Fibroblast of skin of abdomen (primary cell): ENCODE measurements at regions not wholly inside any gene's neighbourhood (a gene's known extent, or its start where the extent isn't known, plus 50 kb on each side); places are given as distances from the start of the nearest gene placed in this dataset.
A peak's percentile ranks its signal among the peaks of the same experiment; 100 is the strongest.

Experiments
- DNase-seq: peaks from one replicate; pipeline ENCODE4 v3.0.0-alpha.2; 2013

- DNase-seq: no peak
These were observed 777.2 kb upstream of the ADAMTS5 start for GRCh38 chr21:27743971-27744564.

- no peak for DNase-seq
These were observed 774.8 kb upstream of the ADAMTS5 start for GRCh38 chr21:27741736-27742135.

- DNase-seq: no peak
These were observed 773.2 kb upstream of the ADAMTS5 start for GRCh38 chr21:27740084-27740483.

GRCh38 chr21:27739187-27739586, 772.3 kb upstream of the ADAMTS5 start:
- no peak for DNase-seq

- DNase-seq: no peak
These were observed 768.8 kb upstream of the ADAMTS5 start for GRCh38 chr21:27735699-27736098.

GRCh38 chr21:27734146-27734545, 767.3 kb upstream of the ADAMTS5 start:
- DNase-seq: peak; percentile 75

GRCh38 chr21:27725916-27726315, 759.0 kb upstream of the ADAMTS5 start:
- DNase-seq: no peak

- no peak for DNase-seq
These were observed 755.2 kb upstream of the ADAMTS5 start for GRCh38 chr21:27722095-27722494.

GRCh38 chr21:27721675-27722074, 754.8 kb upstream of the ADAMTS5 start:
- DNase-seq: no peak

- no peak for DNase-seq
These were observed 752.3 kb upstream of the ADAMTS5 start for GRCh38 chr21:27719226-27719625.

GRCh38 chr21:27715131-27715530, 748.2 kb upstream of the ADAMTS5 start:
- DNase-seq: no peak

GRCh38 chr21:27713154-27714109, 746.5 kb upstream of the ADAMTS5 start:
- no peak for DNase-seq

- DNase-seq: no peak
These were observed 737.8 kb upstream of the ADAMTS5 start for GRCh38 chr21:27704567-27705166.

- DNase-seq: peak; percentile 76
These were observed 736.9 kb upstream of the ADAMTS5 start for GRCh38 chr21:27703791-27704190.

- DNase-seq: peak; percentile 84
These were observed 734.2 kb upstream of the ADAMTS5 start for GRCh38 chr21:27700974-27701614.

GRCh38 chr21:27695246-27695645, 728.4 kb upstream of the ADAMTS5 start:
- DNase-seq: no peak

- DNase-seq: no peak
These were observed 727.8 kb upstream of the ADAMTS5 start for GRCh38 chr21:27694667-27695066.

- peak; percentile 76 for DNase-seq
These were observed 726.5 kb upstream of the ADAMTS5 start for GRCh38 chr21:27693376-27693775.

- DNase-seq: no peak
These were observed 724.6 kb upstream of the ADAMTS5 start for GRCh38 chr21:27691516-27691915.

GRCh38 chr21:27691006-27691405, 724.1 kb upstream of the ADAMTS5 start:
- no peak for DNase-seq

- no peak for DNase-seq
These were observed 723.5 kb upstream of the ADAMTS5 start for GRCh38 chr21:27690426-27690825.

- no peak for DNase-seq
These were observed 721.9 kb upstream of the ADAMTS5 start for GRCh38 chr21:27688773-27689172.

- no peak for DNase-seq
These were observed 716.4 kb upstream of the ADAMTS5 start for GRCh38 chr21:27683292-27683691.
